Kidney (tissue), 13 donors: ENCODE measurements at regions not wholly inside any gene's neighbourhood (a gene's known extent, or its start where the extent isn't known, plus 50 kb on each side); places are given as distances from the start of the nearest gene placed in this dataset.

Experiments
- DNase-seq, 5 donors: peaks; one replicate each; pipeline ENCODE4 v3.0.0-alpha.2; 2013 to 2020
- FAIRE-seq: peaks from 2 replicates; lab custom pipeline; 2012; peaks lifted over from hg19 to GRCh38; lab: Jason Lieb, UNC
- H3K27ac ChIP-seq, 2 donors: one replicate each; pipeline ENCODE4 v1.7.0; 2013; ENCODE audit warnings: low read depth in 2 of 2, low read length in 2 of 2, inconsistent platforms in 1 of 2
- H3K27me3 ChIP-seq: one replicate; pipeline ENCODE4 v1.7.1; 2013; ENCODE audit warnings: low read length, inconsistent platforms; ENCODE audit not compliant: control insufficient read depth, insufficient read depth
- H3K36me3 ChIP-seq, 3 donors: one replicate each; pipeline versions ENCODE4 v1.7.0 to v1.7.1; 2013; ENCODE audit warnings: low read length in 3 of 3, control low read depth in 1 of 3, inconsistent platforms in 1 of 3; ENCODE audit not compliant: insufficient read depth in 3 of 3, control insufficient read depth in 2 of 3
- H3K4me1 ChIP-seq, 3 donors: one replicate each; pipeline versions ENCODE4 v1.7.0 to v1.7.1; 2013; ENCODE audit warnings: low read length in 3 of 3, inconsistent platforms in 1 of 3, low read depth in 1 of 3; ENCODE audit not compliant: control insufficient read depth in 2 of 3, insufficient read depth in 2 of 3
- H3K4me3 ChIP-seq, 3 donors: one replicate each; pipeline versions ENCODE4 v1.7.0 to v1.8.1; 2013; ENCODE audit warnings: low read length in 3 of 3, control low read depth in 1 of 3, inconsistent platforms in 1 of 3
- H3K9ac ChIP-seq, 3 donors: one replicate each; pipeline versions ENCODE4 v1.7.0 to v1.7.1; 2013; ENCODE audit warnings: low read length in 3 of 3, control low read depth in 1 of 3, inconsistent platforms in 1 of 3
- H3K9me3 ChIP-seq, 3 donors: one replicate each; pipeline versions ENCODE4 v1.7.0 to v1.7.1; 2013; ENCODE audit warnings: low read length in 3 of 3, control low read depth in 1 of 3, inconsistent platforms in 1 of 3; ENCODE audit not compliant: control insufficient read depth in 2 of 3, insufficient read depth in 1 of 3
- CTCF ChIP-seq: IDR thresholded peaks from 3 replicates; pipeline ENCODE4 v1.5.1; 2012; ENCODE audit warnings: mild to moderate bottlenecking, moderate library complexity, borderline replicate concordance; ENCODE audit not compliant: insufficient read depth; ENCODE audit errors: extremely low read depth
- intact Hi-C: fragments of 100-400 bp; cut with DNase I; formaldehyde crosslinking; loops from one replicate; pipeline ENCODE4 v1.11.1; 2022
- donor health status: control.
- donor health status: control.
- donor health status: control.
- donor health status: control.
- donor health status: control.
- donor health status: DM: yes; HTN: yes; CAD: no.
- donor health status: Normal renal cell carcinoma (clear cell type).

- Histone ChIP-seq H3K36me3 (no peaks in the 10 kb centered on the region), H3K4me1 (peaks cover 0 to 7% (median 0%) of the 10 kb centered on the region in 3 donors), H3K9ac (no peak overlapping the region), H3K4me3 (no peak overlapping the region), H3K27me3 (no peaks in the 10 kb centered on the region), H3K27ac (no peak overlapping the region), H3K9me3 (peaks cover 0 to 2% (median 0%) of the 10 kb centered on the region in 3 donors)
- DNase-seq: no peak
- intact Hi-C loops: no loop called here
- TF ChIP-seq CTCF: no peak
- no peak for FAIRE-seq
These were observed 87.4 kb upstream of the FZD10 start for GRCh38 chr12:130074661-130075406.

GRCh38 chr12:130075497-130076076 is 86.7 kb upstream of the FZD10 start:
- intact Hi-C loops: no loop called here
- DNase-seq: no peak
- H3K4me3 ChIP-seq: no peak overlapping the region
- no peak overlapping the region for H3K27ac ChIP-seq
- H3K36me3 ChIP-seq: no peaks in the 10 kb centered on the region
- H3K9me3 ChIP-seq: peaks cover 0 to 1% (median 0%) of the 10 kb centered on the region in 3 donors
- TF ChIP-seq CTCF: no peak
- H3K27me3 ChIP-seq: no peaks in the 10 kb centered on the region
- no peak overlapping the region for H3K9ac ChIP-seq
- FAIRE-seq: no peak
- peaks cover 0 to under 1% (median 0%) of the 10 kb centered on the region in 3 donors for H3K4me1 ChIP-seq

- Histone ChIP-seq H3K36me3 (no peaks in the 10 kb centered on the region), H3K9me3 (no peaks in the 10 kb centered on the region), H3K4me3 (no peak overlapping the region), H3K27me3 (no peaks in the 10 kb centered on the region), H3K9ac (no peak overlapping the region), H3K27ac (no peak overlapping the region), H3K4me1 (no peaks in the 10 kb centered on the region)
- TF ChIP-seq CTCF: no peak
- intact Hi-C loops: no loop called here
- DNase-seq (no peak), FAIRE-seq (no peak)
These were observed 86.1 kb upstream of the FZD10 start for GRCh38 chr12:130076126-130076525.
